MV-4-11 (cell line): ENCODE measurements at regions not wholly inside any gene's neighbourhood (a gene's known extent, or its start where the extent isn't known, plus 50 kb on each side); places are given as distances from the start of the nearest gene placed in this dataset.

Source experiments
- DNase-seq: peaks from one replicate; lab custom pipeline; 2025; lab: John Stamatoyannopoulos, UW

DNA sequence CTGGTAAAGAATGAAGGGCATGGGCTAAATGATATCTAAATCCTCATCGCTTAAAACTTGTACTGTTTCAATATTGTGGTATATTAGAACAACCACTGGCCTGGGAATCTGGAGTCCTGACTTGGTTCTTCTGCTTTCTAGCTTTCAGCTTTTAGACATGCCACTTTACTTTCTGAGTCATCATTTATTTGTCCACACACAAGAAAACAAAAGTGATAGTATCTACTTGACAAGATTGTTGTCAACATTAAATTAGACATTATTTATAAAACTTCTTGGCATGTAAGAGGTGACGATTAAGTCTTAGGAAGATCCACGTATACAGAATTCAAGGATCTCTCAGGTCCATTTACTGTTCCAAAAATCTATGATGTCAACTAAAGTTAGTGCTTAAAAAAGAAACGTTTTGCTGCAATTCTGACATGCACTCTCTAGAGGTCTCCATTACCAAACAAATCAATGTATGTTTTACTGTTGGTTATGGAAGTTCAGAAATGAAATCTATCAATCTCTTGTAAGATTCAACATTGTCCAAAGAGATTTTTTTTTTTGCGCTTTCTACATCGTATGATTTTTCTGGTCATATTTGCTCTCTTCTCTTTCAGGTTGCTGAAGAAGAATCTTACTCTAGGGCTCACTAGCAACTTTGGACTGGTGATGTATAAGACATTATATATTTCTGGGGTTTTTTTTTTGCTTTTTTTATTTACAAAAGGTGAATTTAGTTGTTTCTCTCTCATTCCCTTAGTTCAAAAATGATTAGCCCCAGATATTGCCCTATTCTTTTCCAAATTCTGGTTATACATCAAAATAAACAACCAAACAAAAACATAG, 53.6 kb upstream of the DYNC1I1 start:
- DNase-seq = peak; percentile 11

DNA sequence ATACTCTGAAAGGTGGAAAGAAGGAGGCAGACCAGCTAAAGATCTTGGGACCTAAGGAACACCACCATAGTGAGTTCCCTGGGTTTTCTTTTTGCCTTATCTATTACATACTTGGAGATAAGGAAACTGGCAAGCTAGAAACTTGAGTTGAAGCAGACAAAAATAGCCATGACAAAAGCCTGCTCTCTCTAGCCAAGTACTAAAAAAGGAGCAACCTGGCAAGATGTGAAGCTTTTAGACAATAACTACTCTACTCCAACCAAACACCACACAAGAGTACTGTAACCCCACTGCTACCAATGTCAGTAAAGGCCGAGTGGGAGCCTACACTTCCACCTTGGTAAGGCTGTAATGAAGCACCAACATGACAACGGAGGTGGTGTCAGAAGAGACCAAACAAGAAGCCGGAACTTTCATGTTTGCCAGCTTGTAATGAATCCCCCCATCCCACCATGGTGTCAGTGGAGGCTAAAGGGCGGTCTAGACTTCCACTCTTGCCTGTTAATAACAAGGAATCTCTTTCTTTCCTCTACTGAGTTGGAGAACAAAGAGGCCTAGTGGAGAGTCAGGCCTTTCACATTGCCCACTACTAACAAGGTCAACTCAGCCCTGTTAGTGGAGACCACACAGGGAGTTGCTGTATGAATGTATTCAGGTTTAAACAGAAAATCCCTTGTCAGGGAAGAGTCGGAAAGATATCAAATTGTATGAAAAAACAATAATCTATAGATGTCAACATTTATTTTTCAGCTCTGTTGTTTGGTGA, 55.8 kb upstream of the DYNC1I1 start:
- no peak for DNase-seq

DNA sequence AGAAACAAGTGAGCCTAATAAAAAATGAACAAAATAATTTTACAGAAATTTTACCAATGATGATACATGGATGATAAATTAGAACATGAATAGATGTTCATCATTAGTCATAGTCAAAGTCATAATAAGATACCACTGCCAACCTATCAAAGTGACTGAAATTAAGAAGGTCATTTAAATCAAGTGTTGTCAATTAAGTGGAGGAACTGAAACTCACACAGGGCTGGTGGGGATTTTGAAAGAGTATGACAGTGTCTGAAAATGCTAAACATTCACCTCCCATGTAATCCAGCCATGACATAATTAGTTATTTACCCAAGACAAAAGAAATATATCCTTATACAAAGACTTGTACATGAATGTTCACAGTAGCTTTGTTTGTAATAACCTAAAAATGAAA, 57.1 kb upstream of the DYNC1I1 start:
- peak; percentile 38 for DNase-seq

GRCh38 chr7:95710711-95711110, 61.6 kb upstream of the DYNC1I1 start:
- DNase-seq = no peak

DNA sequence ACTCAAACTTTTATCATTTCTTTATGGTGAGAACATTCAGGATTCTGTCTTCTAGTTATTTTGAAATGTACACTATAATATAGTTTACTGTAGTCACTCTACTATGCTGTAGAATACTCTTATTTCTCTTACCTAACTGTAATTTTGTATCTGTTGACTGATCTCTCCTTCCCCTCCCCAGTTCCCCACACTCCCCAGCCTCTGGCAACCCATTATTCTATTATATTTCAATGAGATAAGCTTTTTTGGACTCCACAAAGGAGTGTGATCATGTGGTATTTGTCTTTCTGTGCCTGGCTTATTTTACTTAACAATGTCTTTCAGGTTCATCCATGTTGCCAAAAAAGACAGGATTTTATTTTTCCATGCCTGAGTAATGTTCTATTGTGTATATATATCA, 71.4 kb upstream of the DYNC1I1 start:
- DNase-seq = no peak

- no peak for DNase-seq
These were observed 78.0 kb upstream of the DYNC1I1 start for GRCh38 chr7:95694334-95694733.

DNA sequence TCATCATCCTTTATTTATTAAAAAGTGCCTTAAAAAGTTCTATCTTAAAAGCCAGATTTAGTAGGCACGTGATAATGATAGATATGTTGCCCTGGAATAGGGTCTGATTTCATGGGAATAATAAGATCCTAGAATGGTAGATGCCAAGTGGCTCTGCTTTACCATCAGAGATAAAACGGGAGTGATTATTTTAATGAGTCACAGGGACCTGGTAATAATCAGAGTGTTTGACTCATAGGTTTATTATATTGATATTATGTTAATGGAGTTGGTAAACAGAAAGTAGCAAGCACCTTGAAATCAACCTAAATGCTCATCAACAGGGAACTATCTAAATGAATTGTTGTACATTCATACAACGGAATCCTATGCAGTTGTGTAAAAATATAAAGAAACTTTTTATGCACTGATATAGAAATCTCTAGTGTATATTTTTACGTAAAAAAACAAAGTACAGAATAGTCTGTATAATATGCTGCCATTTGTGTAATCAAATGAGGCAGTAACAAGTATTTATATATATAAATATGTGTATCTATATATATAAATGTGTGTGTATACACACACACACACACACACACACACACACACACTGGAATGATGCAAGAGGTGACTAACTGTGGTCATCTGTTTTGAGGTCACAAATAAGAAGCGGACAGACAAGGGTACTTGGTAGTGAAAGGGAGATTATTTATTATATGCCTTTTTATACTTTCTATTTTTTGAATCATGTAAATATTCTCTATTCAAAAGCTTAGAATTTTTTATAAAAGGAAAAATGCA, 78.6 kb upstream of the DYNC1I1 start:
- peak; percentile 13 for DNase-seq

GRCh38 chr7:95691464-95691863, 80.9 kb upstream of the DYNC1I1 start:
- no peak for DNase-seq

DNA sequence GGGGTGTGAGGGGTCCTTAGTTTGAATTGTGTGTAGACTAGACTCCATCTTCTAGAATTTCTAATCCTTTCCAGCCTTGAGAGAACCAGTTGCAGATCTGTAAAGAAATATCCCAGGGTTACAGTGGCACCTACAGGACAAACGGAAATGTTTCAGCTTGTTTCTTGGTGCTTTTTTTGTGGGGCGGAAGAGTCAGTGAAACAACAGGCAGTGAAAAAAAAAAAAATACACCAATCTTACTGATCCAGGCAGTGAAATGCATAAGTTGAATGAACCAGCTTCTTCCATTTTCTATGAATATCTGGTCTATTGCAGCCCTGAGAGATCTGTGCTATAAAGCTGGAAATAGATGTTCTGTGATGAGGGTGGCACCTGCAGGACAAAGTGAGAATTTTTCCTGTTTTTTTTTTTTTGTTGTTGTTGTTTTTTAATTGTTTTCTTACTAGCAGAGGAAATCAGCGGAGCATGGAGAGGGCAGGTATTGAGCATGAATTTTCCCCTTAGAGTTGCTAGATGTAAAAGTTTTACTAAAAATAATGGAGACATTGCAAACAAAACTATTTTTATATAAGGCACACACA, 81.9 kb upstream of the DYNC1I1 start:
- peak; percentile 49 for DNase-seq

- no peak for DNase-seq
These were observed 83.3 kb upstream of the DYNC1I1 start for GRCh38 chr7:95688931-95689495.

GRCh38 chr7:95687759-95688343, 84.5 kb upstream of the DYNC1I1 start:
- DNase-seq = no peak

DNA sequence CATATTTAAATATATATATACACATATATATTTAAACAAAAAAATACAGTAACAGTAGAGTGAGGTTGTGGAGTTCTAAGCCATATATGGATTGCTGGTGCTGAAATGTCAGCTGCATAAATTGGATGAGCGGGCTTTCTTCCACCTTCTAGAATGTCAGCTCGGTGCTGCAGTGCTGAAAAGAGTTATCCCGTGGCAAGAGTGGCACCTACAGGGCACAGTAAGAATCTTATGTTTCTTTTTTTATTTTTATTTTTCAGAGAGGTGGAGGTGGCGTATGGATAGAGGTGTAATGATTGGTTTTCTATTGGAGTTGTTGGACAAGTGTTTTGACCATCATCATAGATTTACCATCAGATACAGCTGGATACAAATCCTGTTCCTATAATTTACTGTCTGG, 86.2 kb upstream of the DYNC1I1 start:
- DNase-seq = peak; percentile 38

DNA sequence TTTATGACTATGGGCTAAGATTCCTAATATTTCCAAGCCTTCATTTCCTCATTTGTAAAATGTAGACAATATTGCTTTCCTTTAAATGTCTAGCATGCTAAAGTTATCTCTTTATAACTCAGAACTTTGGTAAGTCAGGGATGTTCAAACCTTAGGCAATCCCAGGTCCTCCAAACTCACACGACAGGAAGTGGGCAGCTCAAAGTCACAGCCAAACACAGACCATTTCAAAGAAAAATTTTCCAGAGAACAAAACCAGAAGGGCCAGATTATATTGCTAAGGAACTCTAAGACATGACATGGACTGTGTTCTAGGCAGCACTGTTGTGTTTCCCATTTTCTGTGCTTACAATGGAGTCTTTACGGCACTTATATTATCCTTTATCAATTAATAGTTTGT, 87.8 kb upstream of the DYNC1I1 start:
- DNase-seq = peak; percentile 24

- DNase-seq = peak; percentile 44
These were observed 87.7 kb upstream of the PDK4 start for GRCh38 chr7:95684037-95684436.

DNA sequence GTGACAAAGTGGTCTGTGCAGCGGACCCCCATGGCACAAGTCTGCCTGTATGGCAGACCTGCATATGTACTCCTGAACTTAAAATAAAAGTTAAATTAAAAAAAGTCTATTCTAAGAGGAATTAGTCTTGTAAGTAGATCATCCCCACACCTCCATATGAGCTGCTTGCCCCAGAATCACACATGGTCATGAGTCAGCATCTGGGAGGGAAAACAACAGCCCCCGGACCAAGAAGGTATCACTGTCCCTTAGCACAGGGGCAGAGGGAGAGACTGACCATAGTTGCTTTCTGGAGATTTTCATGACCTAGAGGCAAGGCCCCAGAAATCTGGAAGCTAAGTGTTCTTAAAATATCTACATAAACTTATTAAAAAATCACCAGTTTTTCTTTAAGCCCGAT, 86.6 kb upstream of the PDK4 start:
- no peak for DNase-seq

- no peak for DNase-seq
These were observed 80.4 kb upstream of the PDK4 start for GRCh38 chr7:95676691-95677090.

DNA sequence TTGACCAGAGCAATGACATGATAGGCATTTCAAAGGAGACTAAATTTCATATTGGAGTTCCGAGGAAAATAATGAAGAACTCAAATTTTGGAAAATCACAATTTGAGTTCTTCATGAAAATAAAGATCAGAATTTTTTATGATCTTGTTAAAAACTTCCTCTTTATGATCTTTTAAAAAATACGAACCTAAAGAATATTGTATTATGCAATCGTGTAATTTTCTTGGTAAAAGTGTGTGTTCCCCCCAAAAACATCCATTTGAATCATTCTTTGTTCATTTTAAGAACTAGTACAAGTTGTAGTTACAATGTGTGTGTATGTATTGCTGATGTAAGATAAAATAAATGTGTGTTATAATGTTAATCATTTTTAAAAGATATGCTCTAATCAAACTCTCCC, 79.3 kb upstream of the PDK4 start:
- no peak for DNase-seq

GRCh38 chr7:95675016-95675415, 78.7 kb upstream of the PDK4 start:
- DNase-seq = no peak

DNA sequence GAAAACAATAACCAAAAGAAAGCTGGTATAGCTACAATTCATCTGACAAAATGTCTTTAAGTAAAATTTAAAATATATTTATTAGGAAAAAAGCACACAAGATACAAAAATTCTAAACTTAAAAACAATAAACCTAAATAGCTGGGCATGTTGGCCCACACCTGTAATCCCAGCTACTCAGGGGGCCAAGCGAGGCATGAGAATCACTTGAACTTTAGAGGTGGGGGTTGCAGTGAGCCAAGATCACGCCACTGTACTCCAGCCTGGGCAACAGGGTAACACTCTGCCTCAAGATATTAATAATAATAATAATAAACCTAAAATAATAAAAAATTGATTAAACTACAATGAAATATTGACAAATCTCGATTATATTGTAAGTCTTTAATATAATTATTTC, 77.8 kb upstream of the PDK4 start:
- DNase-seq = no peak

DNA sequence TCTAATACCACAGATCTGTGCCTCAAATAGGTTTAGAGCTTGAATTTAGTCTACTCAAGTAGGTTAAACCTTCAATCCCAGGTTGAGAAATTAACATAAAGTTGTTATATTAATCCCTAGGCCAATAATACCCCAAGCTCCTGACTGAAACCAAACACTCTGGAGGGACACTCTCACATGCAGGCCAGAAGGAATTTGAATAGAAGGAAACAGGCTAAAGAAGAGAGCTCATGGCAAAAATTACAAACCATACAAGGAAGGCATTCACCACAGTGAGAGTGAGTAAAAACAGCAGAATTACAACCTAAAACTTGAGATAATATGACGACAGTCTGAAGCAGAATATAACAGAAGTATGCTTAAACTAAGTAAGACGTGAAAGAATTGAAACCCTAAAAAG, 76.1 kb upstream of the PDK4 start:
- DNase-seq = no peak

GRCh38 chr7:95669513-95669912, 73.2 kb upstream of the PDK4 start:
- DNase-seq = peak; percentile 63
